ENCODE measurements at regions not wholly inside any gene's neighbourhood (a gene's known extent, or its start where the extent isn't known, plus 50 kb on each side); places are given as distances from the start of the nearest gene placed in this dataset.
A peak's percentile ranks its signal among the peaks of the same experiment; 100 is the strongest.

DNA sequence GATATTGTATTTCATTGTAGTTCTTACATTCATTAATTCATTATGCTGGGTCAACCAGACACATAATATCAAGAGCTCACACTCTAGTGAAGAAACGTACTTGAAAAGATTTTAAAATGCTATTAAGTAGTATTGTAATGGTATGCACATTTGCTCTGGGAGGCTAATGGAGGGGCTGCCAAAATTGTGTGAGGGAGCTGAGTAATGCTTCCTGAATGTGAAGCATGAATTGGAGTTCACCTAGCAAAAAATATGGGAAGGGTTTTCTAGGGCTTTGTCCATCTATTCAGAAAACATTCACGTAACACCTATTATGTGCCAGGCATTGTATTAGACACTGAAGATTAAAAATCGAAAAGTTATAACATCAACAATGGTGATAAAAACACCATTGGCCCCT, 403.8 kb upstream of the PDE3A start:
- DNase-seq = no peak

DNA sequence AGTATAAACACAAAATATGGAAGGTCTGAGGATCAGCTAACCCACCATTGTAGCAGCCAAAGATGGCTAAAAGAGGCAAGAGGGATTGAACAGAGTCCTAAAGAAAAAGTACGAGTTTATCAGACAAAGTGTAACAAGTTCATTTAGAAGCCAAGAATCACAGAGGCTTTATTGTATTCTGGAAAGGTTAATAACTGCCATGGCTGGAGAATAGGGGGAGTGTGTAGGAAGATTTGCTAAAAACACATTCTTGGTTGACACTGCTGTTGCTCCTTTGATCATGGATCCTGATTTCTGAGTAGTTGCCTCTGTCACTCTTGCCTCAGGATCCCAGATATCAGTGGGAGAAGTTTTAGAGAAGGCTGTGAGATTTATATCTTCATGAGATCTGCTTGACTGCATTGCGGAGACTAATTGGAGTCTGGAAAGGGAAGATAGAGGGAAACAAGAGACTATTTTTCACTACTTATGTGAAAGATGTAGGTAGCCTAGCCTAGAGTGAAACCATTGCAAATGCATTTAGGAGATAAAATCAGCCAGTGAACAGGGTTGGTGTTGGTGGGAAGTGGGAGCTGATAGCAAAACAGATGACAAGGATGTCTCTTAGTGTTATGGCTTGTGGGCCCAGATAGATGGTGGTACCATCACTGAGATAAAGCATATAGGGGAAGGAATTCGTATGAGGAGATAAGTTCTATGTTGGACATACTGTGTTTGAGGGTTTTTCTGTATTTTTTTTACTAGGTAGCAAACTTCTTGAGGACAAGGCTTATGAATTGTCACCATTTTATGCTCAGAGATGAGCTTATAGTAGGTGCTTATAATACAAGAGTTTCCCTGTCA, 402.9 kb upstream of the PDE3A start:
- no peak for DNase-seq

DNA sequence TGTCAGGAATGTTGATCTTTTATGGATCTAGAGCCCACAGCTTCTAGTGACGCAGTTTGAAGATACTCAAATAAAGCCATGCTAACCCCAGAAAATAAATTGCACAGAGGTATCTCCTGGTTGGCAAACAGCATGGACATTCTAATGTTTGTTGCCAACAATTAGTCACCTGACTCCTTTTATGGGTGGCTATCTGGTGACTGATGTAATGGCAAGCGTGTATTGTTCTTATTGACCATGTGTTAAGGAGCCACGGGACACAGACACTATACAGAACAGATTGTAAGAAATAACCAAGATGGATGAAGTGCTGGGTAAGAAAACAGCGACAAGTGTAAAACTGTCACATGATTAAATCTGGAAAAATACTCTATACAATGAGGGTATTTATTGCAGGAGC, 401.3 kb upstream of the PDE3A start:
- no peak for DNase-seq

DNA sequence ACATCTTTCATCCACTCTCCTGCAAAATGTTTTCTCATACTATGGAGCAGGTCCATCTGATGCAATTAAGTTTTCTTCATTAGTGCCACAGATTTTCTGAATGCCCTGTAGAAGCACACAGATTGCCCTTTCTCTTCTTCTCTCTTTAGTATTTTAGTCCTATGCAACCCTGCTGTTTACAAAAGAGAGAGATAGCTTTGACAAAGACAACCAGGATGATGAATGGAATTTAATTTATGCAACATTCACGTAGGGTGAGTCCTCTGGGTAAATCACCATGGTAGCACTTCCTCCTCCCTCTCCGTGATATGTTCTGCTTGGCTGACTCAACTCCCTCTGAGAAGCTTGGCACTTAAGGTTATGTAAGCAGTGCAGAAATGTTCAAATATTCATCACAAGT, 400.9 kb upstream of the PDE3A start:
- DNase-seq = peak; percentile 97

DNA sequence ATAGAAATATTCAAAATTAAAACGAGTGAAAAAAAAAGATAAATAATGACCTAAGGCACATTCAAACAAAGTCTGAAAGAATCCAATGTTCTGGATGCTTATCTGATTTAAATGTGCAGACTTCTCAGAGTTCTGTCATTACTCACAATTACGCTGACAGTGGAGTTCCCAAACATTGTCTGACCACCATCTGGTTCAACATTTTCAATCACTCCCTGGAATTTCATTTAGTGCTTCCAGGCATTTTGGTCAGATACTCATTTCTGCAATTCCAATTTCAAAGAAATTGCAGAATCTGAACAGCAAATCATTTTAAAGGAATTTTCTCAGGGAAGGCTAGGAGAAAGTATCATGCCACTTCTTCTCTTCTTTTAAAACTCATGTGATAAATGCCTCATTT, 398.2 kb upstream of the PDE3A start:
- peak; percentile 74 for DNase-seq

DNA sequence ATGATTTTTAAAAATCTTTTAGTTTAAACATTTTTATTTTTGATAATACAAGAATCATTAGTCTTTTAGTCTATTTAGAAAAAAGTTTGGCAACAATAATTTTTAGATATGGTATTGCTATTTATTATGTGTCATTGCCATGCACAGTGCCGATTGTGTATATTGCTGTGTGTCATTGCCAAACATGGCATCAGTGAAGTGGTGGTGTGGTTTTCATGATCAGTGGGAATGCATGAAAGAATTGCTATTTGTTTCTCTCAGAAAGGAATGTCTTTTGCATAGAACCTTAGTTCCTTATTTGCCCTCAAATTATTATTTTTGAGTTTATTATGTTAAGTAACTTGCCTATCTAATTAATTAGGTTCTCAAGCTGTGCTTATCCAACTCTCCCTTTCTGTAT, 397.5 kb upstream of the PDE3A start:
- no peak for DNase-seq

DNA sequence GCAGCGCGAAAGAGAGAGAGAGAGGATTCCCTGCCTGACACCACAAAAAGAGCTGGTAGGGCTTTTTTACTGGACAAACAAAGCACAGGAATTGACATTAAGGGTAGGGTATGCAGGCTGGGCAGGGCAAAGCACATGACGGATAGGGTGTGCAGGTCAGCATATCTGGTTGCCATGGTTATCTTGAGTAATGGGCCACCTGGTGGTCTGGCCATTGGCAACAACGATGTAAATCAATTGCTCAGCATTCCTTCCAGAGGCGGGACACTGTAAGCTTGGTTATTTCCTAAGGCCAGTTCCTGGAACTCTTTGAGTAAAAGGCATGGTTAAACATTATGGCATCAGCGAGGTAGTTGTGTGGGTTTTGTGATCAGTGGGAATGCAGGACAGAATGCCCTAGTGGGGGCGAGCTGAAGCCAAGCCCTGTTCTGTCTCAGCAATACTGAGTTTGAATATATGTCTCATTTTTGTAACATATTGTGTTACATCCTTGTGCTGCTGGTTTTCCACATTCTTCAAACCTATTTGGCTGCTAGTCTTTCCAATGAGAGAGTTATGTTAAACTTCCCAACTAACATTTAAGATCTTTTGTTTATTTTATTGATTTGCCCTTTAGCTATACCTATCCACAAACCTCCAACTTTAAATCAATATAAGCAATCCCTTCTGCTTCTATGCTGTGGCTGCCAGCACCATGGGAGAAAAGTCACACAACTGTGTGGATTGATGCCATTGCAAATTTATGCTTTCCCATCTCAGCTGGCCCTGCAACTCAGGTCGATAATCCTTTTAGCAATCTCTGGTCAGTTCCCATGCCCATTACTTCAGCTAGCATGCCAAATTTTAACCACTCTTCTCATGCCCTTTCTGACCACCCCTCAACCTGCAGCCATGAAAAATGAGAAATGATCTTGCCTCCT, 396.7 kb upstream of the PDE3A start:
- no peak for DNase-seq

DNA sequence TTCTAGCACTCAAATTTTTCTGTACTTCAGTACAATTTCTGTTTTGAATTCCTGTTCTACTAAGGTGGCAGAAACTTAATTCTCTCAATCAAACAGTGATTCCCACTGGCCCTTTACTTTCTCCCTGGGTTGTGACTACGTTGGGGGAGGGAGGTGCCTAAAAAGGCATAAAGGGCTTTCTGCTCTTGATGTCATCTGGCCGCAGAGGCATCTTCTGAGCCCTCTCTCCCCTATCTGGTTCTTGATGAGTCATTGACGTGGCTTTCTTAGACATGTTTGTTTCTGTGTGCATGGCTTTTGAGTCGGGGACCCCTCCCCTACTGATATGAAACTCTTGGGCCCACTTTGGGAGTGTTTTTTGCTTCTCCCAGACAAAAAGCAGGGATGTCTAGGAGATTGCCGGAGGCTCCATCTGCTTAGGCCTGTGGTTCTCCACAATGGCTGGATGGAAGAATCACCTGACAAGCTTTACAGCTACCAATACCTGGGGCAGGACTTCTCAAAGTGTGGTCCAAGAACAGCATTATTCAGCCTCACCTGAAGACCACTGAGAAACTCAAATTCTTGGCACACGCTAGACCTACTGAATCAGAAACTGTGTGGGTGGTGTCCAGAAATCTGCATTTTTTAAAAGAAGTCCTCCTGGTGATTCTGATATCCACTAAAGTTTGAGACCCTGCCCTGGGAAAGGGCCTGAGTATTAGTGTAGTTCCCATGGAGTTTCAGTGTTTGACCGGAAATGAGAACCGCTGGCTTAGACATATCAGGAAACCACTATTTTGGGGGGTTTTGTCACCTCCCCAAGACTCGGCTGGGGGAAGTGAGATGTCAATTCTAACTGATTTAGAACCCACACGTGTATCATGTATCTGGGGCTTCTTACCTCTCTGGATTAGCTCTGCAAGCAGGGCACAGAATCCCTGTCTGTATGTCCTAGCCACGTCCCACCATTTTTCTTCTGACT, 395.7 kb upstream of the PDE3A start:
- DNase-seq = no peak

DNA sequence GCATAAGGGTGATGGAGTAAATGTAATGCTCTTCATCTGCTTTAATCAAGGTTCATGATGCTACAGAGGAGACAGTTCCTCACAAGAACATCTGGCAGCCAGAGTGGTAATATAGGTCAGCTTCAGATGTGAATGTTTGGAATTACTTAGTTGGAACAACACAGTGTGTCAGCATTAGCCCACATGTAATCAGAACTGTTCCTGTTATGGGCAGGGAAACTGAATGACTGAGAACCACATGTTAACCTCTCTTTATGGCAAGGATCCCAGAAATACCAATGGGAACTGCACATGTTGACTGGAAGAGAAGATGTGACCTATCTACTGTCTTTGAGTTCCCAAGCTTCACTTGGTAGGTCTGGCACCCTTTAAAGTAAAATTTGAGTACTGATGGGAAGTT, 390.1 kb upstream of the PDE3A start:
- peak; percentile 98 for DNase-seq

DNA sequence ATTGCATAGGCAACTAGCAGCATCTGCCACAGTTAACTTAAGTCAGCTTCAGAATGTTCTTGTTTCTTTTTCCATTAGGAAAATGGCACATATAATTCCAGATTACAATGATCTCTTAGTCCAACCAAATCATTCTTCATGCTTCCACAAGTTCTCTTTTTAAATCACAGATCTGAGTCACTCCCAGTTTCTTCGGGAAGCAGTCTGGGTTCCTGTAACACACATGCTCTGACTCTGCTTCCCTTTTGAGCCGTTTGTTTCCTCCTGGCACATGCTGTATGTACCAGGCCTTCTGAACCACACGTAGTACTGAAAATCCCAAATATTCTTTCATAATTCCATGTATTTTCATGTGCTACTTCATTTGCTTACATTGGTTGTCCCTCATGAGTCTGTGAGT, 388.8 kb upstream of the PDE3A start:
- no peak for DNase-seq

DNA sequence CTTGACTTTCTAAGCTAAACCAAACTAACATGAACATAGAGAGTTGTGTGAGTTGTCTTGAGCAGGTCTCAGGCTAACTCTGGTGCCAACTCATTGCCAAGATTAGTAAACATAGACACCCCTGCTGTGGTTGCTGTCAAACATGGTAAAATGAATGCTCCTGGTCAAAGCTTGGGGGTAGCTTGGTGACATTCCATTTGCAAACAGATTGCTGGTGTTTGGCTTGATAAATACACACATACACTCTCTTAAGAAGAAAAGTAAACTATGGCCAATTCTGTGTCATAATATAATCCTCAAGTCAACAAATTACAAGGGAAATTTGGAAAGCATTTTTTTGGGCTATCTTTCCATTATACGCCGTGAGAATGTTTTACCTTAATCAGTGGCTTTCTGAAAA, 386.4 kb upstream of the PDE3A start:
- DNase-seq = no peak

DNA sequence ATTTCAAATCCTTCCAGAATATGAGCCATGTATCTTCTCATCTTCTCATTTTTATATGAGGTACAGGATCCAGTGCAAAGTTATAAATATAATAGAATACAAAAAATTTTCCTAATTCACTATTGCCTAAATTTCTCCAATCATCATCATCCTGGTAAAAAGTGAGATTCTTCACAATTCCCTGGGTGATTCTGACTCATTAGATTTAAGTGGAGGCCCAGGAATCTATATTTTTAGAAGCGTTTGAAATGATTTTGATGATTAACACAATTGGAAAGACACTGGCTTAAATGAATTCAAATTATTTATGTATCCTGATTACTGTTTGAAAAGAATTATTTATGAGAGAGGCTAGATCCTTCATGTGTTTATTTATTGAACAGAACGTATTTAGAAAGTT, 380.3 kb upstream of the PDE3A start:
- DNase-seq = no peak

DNA sequence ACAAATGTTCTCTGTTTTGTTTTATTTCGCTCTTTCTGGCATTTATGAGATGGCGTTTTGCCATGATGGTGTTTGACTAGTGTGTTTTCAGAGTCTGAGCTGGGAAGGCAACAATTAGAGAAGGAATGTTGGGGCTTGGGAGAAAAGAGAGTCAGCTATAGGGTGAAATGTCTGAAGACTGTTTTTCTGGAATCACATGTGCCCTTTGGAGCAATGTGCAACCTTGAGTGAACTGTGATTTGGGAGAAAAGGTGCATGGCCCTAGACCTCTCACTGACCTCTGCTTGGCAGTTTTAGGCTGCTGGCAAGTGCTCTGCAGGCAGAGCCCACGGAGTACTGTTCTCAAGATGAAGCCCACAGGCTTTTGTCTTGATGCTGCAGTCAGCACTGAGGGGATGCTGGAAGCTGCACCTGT, 379.9 kb upstream of the PDE3A start:
- DNase-seq = no peak

DNA sequence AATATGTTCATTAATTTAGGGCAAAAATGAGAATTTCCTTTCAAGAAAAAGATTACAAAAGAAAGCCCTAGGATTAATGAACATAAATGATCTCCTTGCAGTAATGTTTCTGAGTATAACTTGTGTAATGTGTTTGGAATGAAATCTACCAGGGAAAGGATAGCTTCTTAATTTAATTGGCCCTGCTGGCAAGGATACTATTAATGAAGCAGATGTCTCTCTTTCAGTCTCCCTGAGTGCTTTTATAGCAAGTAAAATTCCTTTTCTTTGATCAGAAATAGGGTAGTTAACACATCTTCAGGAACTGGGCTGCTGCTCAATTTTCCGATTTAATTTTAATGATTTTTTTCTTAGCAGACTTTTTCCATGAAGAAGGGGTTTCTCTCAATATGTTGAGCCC, 379.4 kb upstream of the PDE3A start:
- no peak for DNase-seq

DNA sequence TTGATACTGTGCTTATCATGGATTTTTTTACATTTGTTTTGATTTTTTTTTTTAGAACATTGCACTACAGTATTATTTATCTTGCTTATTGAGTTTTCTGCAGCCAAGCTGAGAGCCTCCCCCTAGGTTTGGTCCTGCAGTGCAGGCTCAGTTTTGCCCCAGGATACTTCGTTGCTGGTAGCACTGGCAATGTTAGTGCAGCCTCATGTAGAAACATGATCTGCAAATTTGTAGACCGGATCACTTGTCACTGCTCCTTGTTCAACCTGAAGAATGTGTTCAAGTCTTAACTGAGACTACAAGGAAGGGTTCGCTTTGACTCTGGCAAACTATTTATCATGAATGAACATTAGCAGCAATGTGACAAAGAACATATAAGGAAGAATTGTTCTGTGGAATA, 377.2 kb upstream of the PDE3A start:
- no peak for DNase-seq

DNA sequence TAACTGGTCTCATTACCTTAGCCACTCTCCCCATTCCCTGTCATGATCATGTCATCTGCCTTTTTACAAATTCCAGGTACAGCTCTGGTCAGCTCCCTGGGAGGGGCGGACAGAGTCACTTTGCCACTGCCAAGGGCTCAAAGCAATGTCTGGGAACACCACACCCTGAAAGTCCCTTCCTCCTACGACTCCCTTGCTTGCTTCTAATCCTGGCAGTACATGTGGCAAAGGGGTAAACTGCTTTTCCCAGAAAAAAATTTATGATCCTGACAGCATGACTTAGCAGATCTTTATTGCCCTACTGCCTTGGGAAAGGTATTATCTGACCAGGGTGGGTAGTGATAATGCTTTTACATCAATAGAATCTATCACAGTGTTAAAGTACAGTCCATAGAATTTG, 376.0 kb upstream of the PDE3A start:
- DNase-seq = no peak

DNA sequence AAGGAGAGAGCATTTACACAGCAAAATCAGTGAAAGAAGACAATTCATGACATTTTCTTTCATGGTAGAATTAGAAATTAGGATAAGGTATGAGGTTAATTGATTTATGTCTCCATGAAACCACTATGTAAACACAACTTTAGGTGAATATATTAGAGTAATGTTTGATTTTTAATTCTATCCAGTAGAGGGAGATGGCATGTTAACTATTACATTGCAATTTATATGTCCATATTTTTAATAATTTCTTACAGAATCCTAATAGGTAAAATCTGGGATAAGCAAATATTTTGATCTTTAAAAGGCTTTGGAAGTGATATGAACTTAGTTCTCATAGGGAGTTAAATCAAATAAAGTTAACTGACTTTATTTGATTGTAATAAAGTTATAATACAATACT, 373.4 kb upstream of the PDE3A start:
- peak; percentile 4 for DNase-seq

DNA sequence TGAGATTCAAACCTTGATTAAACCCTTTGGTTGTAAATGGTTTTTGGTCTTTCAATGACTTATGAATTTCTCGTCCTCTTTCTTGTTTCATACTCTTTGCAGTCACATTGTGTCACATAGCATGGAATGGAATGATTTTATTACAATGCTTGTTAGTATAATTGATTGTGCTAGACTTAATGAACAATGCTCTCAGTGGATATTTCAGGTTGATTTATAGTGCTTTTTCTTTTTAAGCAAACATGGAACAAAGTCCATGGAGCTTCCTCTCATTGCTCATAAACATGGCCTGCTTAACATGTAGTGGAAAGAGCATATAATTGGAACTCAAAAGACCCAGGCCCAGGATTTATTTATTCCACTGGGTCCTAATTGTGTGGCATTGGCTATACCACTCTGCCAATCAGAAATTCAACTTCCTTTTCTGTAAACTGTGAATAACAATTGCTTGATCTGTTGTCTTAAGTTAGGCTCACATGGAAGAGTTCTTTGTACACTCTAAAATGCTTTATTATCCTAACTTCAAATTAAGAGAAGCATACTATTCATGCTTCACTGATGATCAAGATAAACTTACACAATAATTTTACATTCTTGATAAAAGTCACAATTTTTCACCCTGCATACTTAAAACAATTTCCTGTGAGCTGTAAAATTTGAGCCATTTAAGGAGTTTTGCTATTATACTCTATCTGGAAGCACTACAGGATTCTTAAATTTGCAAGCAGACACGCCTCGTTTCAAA, 370.5 kb upstream of the PDE3A start:
- peak; percentile 18 for DNase-seq

DNA sequence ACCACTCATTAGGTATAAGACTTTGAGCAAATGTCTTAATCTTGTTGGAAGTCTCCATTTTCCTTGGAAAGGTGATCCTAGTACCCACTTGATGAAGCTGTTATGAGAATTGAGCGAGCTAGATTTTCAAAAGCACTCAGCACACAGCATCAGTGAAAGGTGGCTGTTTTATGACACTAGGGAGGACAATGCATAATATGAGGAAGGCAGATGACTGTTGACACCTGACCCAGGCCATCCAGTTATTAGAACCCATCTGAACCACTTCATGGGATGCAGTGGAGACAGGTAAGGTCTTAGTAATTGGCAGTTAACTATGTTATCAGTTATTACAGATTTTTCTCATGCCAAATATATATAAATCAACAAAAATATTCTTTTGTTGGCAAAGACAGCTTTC, 369.9 kb upstream of the PDE3A start:
- DNase-seq = no peak

DNA sequence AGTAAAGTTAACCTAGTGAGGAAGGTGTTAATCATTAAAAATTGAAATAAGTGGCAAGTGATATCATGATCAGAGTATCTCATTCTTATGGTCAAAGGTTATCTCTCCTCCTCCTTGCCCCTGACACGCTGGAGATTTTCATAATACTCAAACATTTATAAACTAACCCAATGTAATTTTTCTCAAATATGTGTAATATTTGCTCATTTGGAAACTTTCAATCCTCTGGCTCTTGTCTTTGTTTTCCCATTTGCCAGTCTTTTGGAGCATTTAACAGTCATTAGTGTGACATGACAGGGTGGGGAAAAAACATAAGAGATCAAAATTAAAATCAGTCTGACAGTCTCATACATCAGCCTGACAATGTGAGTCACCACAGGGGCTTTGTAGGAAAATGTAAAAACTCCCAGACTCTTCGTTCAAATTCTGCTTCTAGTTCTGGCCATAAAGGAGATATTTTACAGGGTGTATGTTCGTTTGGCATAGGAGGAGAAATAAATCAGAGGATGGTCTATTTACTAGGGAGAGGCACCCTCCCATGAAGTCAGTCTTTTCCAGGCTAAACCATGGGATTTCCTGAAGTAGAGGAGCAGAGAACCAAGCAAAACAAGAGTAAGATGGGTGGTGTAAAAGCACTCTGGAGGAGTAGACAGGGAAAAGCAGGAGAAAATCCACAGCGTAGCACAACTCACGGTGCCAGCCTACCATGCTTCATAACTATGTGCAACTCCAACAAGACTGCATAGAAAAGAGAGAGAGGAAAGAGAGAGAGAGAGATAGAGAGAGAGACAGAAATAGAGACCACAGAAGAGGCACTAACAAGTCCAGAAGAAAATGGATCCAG, 369.2 kb upstream of the PDE3A start:
- no peak for DNase-seq

DNA sequence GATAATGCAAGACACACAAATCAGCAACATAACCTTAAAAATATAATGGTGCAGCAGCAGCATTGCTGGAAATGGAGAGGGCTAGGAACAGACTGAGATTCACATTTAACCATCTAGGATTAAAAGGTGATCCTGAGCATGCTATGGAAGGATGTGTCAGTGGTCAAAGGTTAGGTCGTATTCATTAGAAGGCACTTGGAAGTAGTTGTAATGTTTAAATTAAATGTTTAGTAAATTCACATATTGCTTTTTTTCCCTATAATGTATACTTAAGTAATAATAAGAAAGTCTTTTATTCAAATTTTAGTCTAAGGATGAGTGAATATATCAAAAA, 368.6 kb upstream of the PDE3A start:
- DNase-seq = no peak

Measured in HCEC 1CT (cell line).